Neuron (in vitro differentiated cells): ENCODE measurements at regions not wholly inside any gene's neighbourhood (a gene's known extent, or its start where the extent isn't known, plus 50 kb on each side); places are given as distances from the start of the nearest gene placed in this dataset.

Experiments used
- H2AFZ ChIP-seq: one replicate; pipeline ENCODE4 v1.6.1; 2013; ENCODE audit warnings: low read depth, mild to moderate bottlenecking, inconsistent platforms, low read length, moderate library complexity
- H3K27me3 ChIP-seq: one replicate; pipeline ENCODE4 v1.6.1; 2013; ENCODE audit warnings: low read length; ENCODE audit not compliant: insufficient read depth
- H3K36me3 ChIP-seq: one replicate; pipeline ENCODE4 v1.6.1; 2013; ENCODE audit warnings: low read length; ENCODE audit not compliant: insufficient read depth
- H3K4me1 ChIP-seq: one replicate; pipeline ENCODE4 v1.6.1; 2013; ENCODE audit warnings: low read length; ENCODE audit not compliant: insufficient read depth
- H3K4me3 ChIP-seq: 2 replicates; pipeline ENCODE4 v1.5.1; 2013; ENCODE audit warnings: mild to moderate bottlenecking, low read length, moderate library complexity
- H3K9me3 ChIP-seq: one replicate; pipeline ENCODE4 v1.6.1; 2013; ENCODE audit warnings: low read length

GRCh38 chr5:14946815-14947620 lies 75.4 kb upstream of the ANKH start:
- H3K4me3 ChIP-seq = no peak overlapping the region
- H2AFZ ChIP-seq = no peak overlapping the region
- H3K27me3 ChIP-seq = no peaks in the 10 kb centered on the region
- H3K9me3 ChIP-seq = no peaks in the 10 kb centered on the region
- no peaks in the 10 kb centered on the region for H3K36me3 ChIP-seq
- H3K4me1 ChIP-seq = peaks cover 3% of the 10 kb centered on the region

GRCh38 chr5:14945450-14945849 lies 73.9 kb upstream of the ANKH start:
- Histone ChIP-seq H3K36me3 (no peaks in the 10 kb centered on the region), H2AFZ (no peak overlapping the region), H3K9me3 (no peaks in the 10 kb centered on the region)

GRCh38 chr5:14944996-14945395 lies 73.4 kb upstream of the ANKH start:
- H3K9me3 ChIP-seq = no peaks in the 10 kb centered on the region
- H3K4me1 ChIP-seq = peaks cover 3% of the 10 kb centered on the region
- no peaks in the 10 kb centered on the region for H3K27me3 ChIP-seq
- no peaks in the 10 kb centered on the region for H3K36me3 ChIP-seq
- no peak overlapping the region for H3K4me3 ChIP-seq
- no peak overlapping the region for H2AFZ ChIP-seq

More at GRCh38 chr5:14945450-14945849, 73.9 kb upstream of the ANKH start:
- Histone ChIP-seq H3K4me1 (peaks cover 3% of the 10 kb centered on the region), H3K4me3 (no peak overlapping the region), H3K27me3 (no peaks in the 10 kb centered on the region)

- H2AFZ ChIP-seq = no peak overlapping the region
- H3K27me3 ChIP-seq = no peaks in the 10 kb centered on the region
Observed at GRCh38 chr5:14944350-14944739, 72.8 kb upstream of the ANKH start.

GRCh38 chr5:14942212-14942611 lies 70.6 kb upstream of the ANKH start:
- H3K9me3 ChIP-seq = no peaks in the 10 kb centered on the region
- no peaks in the 10 kb centered on the region for H3K36me3 ChIP-seq
- H3K27me3 ChIP-seq = no peaks in the 10 kb centered on the region
- peaks cover 13% of the 10 kb centered on the region for H3K4me1 ChIP-seq
- H2AFZ ChIP-seq = no peak overlapping the region
- H3K4me3 ChIP-seq = no peak overlapping the region

More at GRCh38 chr5:14944350-14944739, 72.8 kb upstream of the ANKH start:
- Histone ChIP-seq H3K4me3 (no peak overlapping the region), H3K4me1 (peaks cover 7% of the 10 kb centered on the region), H3K36me3 (no peaks in the 10 kb centered on the region), H3K9me3 (no peaks in the 10 kb centered on the region)

GRCh38 chr5:14937254-14937653 lies 65.7 kb upstream of the ANKH start:
- H3K4me3 ChIP-seq = no peak overlapping the region
- H3K4me1 ChIP-seq = peaks cover 18% of the 10 kb centered on the region
- no peaks in the 10 kb centered on the region for H3K36me3 ChIP-seq
- no peaks in the 10 kb centered on the region for H3K27me3 ChIP-seq
- H2AFZ ChIP-seq = no peak overlapping the region
- no peaks in the 10 kb centered on the region for H3K9me3 ChIP-seq

- Histone ChIP-seq H2AFZ (no peak overlapping the region), H3K4me1 (peaks cover 18% of the 10 kb centered on the region), H3K36me3 (no peaks in the 10 kb centered on the region), H3K27me3 (no peaks in the 10 kb centered on the region), H3K4me3 (no peak overlapping the region), H3K9me3 (no peaks in the 10 kb centered on the region)
Observed at GRCh38 chr5:14936588-14936987, 65.0 kb upstream of the ANKH start.

- Histone ChIP-seq H2AFZ (no peak overlapping the region), H3K4me1 (peaks cover 18% of the 10 kb centered on the region), H3K9me3 (no peaks in the 10 kb centered on the region), H3K4me3 (no peak overlapping the region), H3K27me3 (no peaks in the 10 kb centered on the region), H3K36me3 (no peaks in the 10 kb centered on the region)
Observed at GRCh38 chr5:14935341-14935740, 63.8 kb upstream of the ANKH start.

GRCh38 chr5:14932902-14933469 lies 61.4 kb upstream of the ANKH start:
- H3K4me3 ChIP-seq = no peak overlapping the region
- H3K4me1 ChIP-seq = peaks cover 11% of the 10 kb centered on the region
- H2AFZ ChIP-seq = no peak overlapping the region
- H3K36me3 ChIP-seq = no peaks in the 10 kb centered on the region
- no peaks in the 10 kb centered on the region for H3K9me3 ChIP-seq
- H3K27me3 ChIP-seq = no peaks in the 10 kb centered on the region

- no peaks in the 10 kb centered on the region for H3K27me3 ChIP-seq
- no peaks in the 10 kb centered on the region for H3K9me3 ChIP-seq
- H3K36me3 ChIP-seq = no peaks in the 10 kb centered on the region
- H3K4me1 ChIP-seq = no peaks in the 10 kb centered on the region
- no peak overlapping the region for H2AFZ ChIP-seq
- H3K4me3 ChIP-seq = no peak overlapping the region
Observed at GRCh38 chr5:14930486-14930885, 58.9 kb upstream of the ANKH start.

GRCh38 chr5:14929293-14930065 lies 57.9 kb upstream of the ANKH start:
- Histone ChIP-seq H3K4me1 (no peaks in the 10 kb centered on the region), H3K36me3 (no peaks in the 10 kb centered on the region), H3K4me3 (no peak overlapping the region), H2AFZ (no peak overlapping the region), H3K9me3 (no peaks in the 10 kb centered on the region), H3K27me3 (no peaks in the 10 kb centered on the region)

- H3K4me1 ChIP-seq = no peaks in the 10 kb centered on the region
- H3K27me3 ChIP-seq = no peaks in the 10 kb centered on the region
- H3K9me3 ChIP-seq = no peaks in the 10 kb centered on the region
- H2AFZ ChIP-seq = no peak overlapping the region
- no peaks in the 10 kb centered on the region for H3K36me3 ChIP-seq
- no peak overlapping the region for H3K4me3 ChIP-seq
Observed at GRCh38 chr5:14928661-14929060, 57.1 kb upstream of the ANKH start.

- no peaks in the 10 kb centered on the region for H3K36me3 ChIP-seq
- no peaks in the 10 kb centered on the region for H3K9me3 ChIP-seq
- no peaks in the 10 kb centered on the region for H3K4me1 ChIP-seq
- no peak overlapping the region for H2AFZ ChIP-seq
- peaks cover 4% of the 10 kb centered on the region for H3K27me3 ChIP-seq
- H3K4me3 ChIP-seq = no peak overlapping the region
Observed at GRCh38 chr5:14925326-14925725, 53.7 kb upstream of the ANKH start.
